ENCODE measurements at regions not wholly inside any gene's neighbourhood (a gene's known extent, or its start where the extent isn't known, plus 50 kb on each side); places are given as distances from the start of the nearest gene placed in this dataset.
A peak's percentile ranks its signal among the peaks of the same experiment; 100 is the strongest.

GRCh38 chr15:53847745-53848144 lies 88.3 kb upstream of the WDR72 start:
- no peaks in the 10 kb centered on the region for H3K9me3 ChIP-seq (ENCODE audit: control insufficient read depth in 2 of 2, low read length in 2 of 2)
- no peaks in the 10 kb centered on the region for H3K36me3 ChIP-seq (ENCODE audit: control insufficient read depth in 2 of 2, insufficient read depth in 2 of 2, low read length in 2 of 2)

GRCh38 chr15:53844634-53845033 lies 85.2 kb upstream of the WDR72 start:
- no peak overlapping the region for H3K4me3 ChIP-seq (ENCODE audit: low read length in 2 of 2)
- H3K27me3 ChIP-seq (ENCODE audit: control insufficient read depth in 2 of 2, insufficient read depth in 2 of 2, low read length in 2 of 2) = no peaks in the 10 kb centered on the region
- peaks cover 0 to 8% of the 10 kb centered on the region in 2 donors for H3K4me1 ChIP-seq (ENCODE audit: control insufficient read depth in 2 of 2, insufficient read depth in 2 of 2, low read length in 2 of 2)
- H3K9me3 ChIP-seq (ENCODE audit: control insufficient read depth in 2 of 2, low read length in 2 of 2) = no peaks in the 10 kb centered on the region
- H3K9ac ChIP-seq (ENCODE audit: low read depth in 1 of 2, low read length in 2 of 2) = no peak overlapping the region
- H3K36me3 ChIP-seq (ENCODE audit: control insufficient read depth in 2 of 2, insufficient read depth in 2 of 2, low read length in 2 of 2) = no peaks in the 10 kb centered on the region
- H3K27ac ChIP-seq (ENCODE audit: low read depth in 2 of 2, low read length in 2 of 2) = peak overlapping the region in 1 of 2 donors; percentile 35

More at GRCh38 chr15:53847745-53848144, 88.3 kb upstream of the WDR72 start:
- H3K4me3 ChIP-seq (ENCODE audit: low read length in 2 of 2) = no peak overlapping the region
- H3K27ac ChIP-seq (ENCODE audit: low read depth in 2 of 2, low read length in 2 of 2) = no peak overlapping the region
- H3K4me1 ChIP-seq (ENCODE audit: control insufficient read depth in 2 of 2, insufficient read depth in 2 of 2, low read length in 2 of 2) = peaks cover 0 to 8% of the 10 kb centered on the region in 2 donors
- H3K27me3 ChIP-seq (ENCODE audit: control insufficient read depth in 2 of 2, insufficient read depth in 2 of 2, low read length in 2 of 2) = no peaks in the 10 kb centered on the region
- H3K9ac ChIP-seq (ENCODE audit: low read depth in 1 of 2, low read length in 2 of 2) = no peak overlapping the region

GRCh38 chr15:53843869-53844569 lies 84.6 kb upstream of the WDR72 start:
- Histone ChIP-seq H3K27me3 (ENCODE audit: control insufficient read depth in 2 of 2, insufficient read depth in 2 of 2, low read length in 2 of 2) (no peaks in the 10 kb centered on the region), H3K4me3 (ENCODE audit: low read length in 2 of 2) (no peak overlapping the region), H3K9me3 (ENCODE audit: control insufficient read depth in 2 of 2, low read length in 2 of 2) (no peaks in the 10 kb centered on the region), H3K27ac (ENCODE audit: low read depth in 2 of 2, low read length in 2 of 2) (peak overlapping the region in 1 of 2 donors; percentile 35), H3K36me3 (ENCODE audit: control insufficient read depth in 2 of 2, insufficient read depth in 2 of 2, low read length in 2 of 2) (no peaks in the 10 kb centered on the region), H3K4me1 (ENCODE audit: control insufficient read depth in 2 of 2, insufficient read depth in 2 of 2, low read length in 2 of 2) (peaks cover 0 to 8% of the 10 kb centered on the region in 2 donors), H3K9ac (ENCODE audit: low read depth in 1 of 2, low read length in 2 of 2) (no peak overlapping the region)

GRCh38 chr15:53843166-53843565 lies 83.7 kb upstream of the WDR72 start:
- H3K27ac ChIP-seq (ENCODE audit: low read depth in 2 of 2, low read length in 2 of 2) = no peak overlapping the region
- no peak overlapping the region for H3K9ac ChIP-seq (ENCODE audit: low read depth in 1 of 2, low read length in 2 of 2)
- no peaks in the 10 kb centered on the region for H3K36me3 ChIP-seq (ENCODE audit: control insufficient read depth in 2 of 2, insufficient read depth in 2 of 2, low read length in 2 of 2)
- H3K4me1 ChIP-seq (ENCODE audit: control insufficient read depth in 2 of 2, insufficient read depth in 2 of 2, low read length in 2 of 2) = peaks cover 0 to 8% of the 10 kb centered on the region in 2 donors
- no peaks in the 10 kb centered on the region for H3K9me3 ChIP-seq (ENCODE audit: control insufficient read depth in 2 of 2, low read length in 2 of 2)
- no peak overlapping the region for H3K4me3 ChIP-seq (ENCODE audit: low read length in 2 of 2)
- H3K27me3 ChIP-seq (ENCODE audit: control insufficient read depth in 2 of 2, insufficient read depth in 2 of 2, low read length in 2 of 2) = no peaks in the 10 kb centered on the region

DNA sequence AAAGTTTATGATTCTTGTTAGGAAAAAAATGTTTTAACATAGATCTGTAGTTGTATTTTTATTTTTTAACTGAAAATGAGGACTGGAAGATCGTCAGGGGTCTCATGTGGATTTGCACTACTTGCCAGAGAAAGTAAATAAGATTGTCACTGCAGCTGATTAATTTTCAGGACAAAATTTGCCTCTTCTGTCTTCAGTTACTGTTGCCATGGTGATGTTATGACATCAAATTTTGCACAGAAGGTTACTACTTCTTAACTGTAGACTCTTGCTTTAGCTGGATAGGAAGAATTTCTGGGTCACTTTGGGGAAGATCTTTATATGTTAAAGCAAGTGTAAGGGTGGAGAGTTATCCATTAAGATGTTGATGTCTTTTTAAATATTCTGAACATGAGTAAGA lies 82.2 kb upstream of the WDR72 start:
- no peak overlapping the region for H3K4me3 ChIP-seq (ENCODE audit: low read length in 2 of 2)
- no peaks in the 10 kb centered on the region for H3K36me3 ChIP-seq (ENCODE audit: control insufficient read depth in 2 of 2, insufficient read depth in 2 of 2, low read length in 2 of 2)
- H3K9ac ChIP-seq (ENCODE audit: low read depth in 1 of 2, low read length in 2 of 2) = no peak overlapping the region
- no peaks in the 10 kb centered on the region for H3K27me3 ChIP-seq (ENCODE audit: control insufficient read depth in 2 of 2, insufficient read depth in 2 of 2, low read length in 2 of 2)
- no peak overlapping the region for H3K27ac ChIP-seq (ENCODE audit: low read depth in 2 of 2, low read length in 2 of 2)
- H3K9me3 ChIP-seq (ENCODE audit: control insufficient read depth in 2 of 2, low read length in 2 of 2) = no peaks in the 10 kb centered on the region
- peaks cover 4 to 15% of the 10 kb centered on the region in 2 donors for H3K4me1 ChIP-seq (ENCODE audit: control insufficient read depth in 2 of 2, insufficient read depth in 2 of 2, low read length in 2 of 2)

DNA sequence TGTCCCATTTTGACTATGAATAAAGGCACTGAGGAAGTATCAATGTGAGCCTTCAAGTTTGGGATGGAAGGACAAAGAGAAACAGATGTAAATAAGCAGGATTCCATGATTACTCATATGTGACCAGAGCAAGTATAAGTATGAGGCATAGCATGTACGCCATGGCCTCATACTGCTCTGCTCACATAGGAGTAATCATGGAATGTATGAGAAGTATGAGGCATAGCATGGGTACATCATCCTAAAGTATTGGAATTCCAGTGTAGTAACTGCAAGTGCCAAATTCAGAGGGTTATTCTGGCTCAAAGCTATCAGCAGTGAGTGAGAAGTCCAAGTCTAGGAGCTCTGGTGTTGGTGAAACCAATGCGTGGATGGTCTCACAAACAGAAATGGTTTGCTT lies 81.2 kb upstream of the WDR72 start:
- no peaks in the 10 kb centered on the region for H3K27me3 ChIP-seq (ENCODE audit: control insufficient read depth in 2 of 2, insufficient read depth in 2 of 2, low read length in 2 of 2)
- H3K9ac ChIP-seq (ENCODE audit: low read depth in 1 of 2, low read length in 2 of 2) = no peak overlapping the region
- no peaks in the 10 kb centered on the region for H3K9me3 ChIP-seq (ENCODE audit: control insufficient read depth in 2 of 2, low read length in 2 of 2)
- no peak overlapping the region for H3K4me3 ChIP-seq (ENCODE audit: low read length in 2 of 2)
- H3K4me1 ChIP-seq (ENCODE audit: control insufficient read depth in 2 of 2, insufficient read depth in 2 of 2, low read length in 2 of 2) = peaks cover 8 to 18% of the 10 kb centered on the region in 2 donors
- no peak overlapping the region for H3K27ac ChIP-seq (ENCODE audit: low read depth in 2 of 2, low read length in 2 of 2)
- no peaks in the 10 kb centered on the region for H3K36me3 ChIP-seq (ENCODE audit: control insufficient read depth in 2 of 2, insufficient read depth in 2 of 2, low read length in 2 of 2)

- Histone ChIP-seq H3K27ac (ENCODE audit: low read depth in 2 of 2, low read length in 2 of 2) (no peak overlapping the region), H3K4me3 (ENCODE audit: low read length in 2 of 2) (no peak overlapping the region), H3K9ac (ENCODE audit: low read depth in 1 of 2, low read length in 2 of 2) (no peak overlapping the region), H3K9me3 (ENCODE audit: control insufficient read depth in 2 of 2, low read length in 2 of 2) (no peaks in the 10 kb centered on the region), H3K4me1 (ENCODE audit: control insufficient read depth in 2 of 2, insufficient read depth in 2 of 2, low read length in 2 of 2) (peaks cover 12 to 21% of the 10 kb centered on the region in 2 donors), H3K27me3 (ENCODE audit: control insufficient read depth in 2 of 2, insufficient read depth in 2 of 2, low read length in 2 of 2) (no peaks in the 10 kb centered on the region), H3K36me3 (ENCODE audit: control insufficient read depth in 2 of 2, insufficient read depth in 2 of 2, low read length in 2 of 2) (no peaks in the 10 kb centered on the region)
These were observed 77.8 kb upstream of the WDR72 start for GRCh38 chr15:53837263-53837662.

- H3K4me1 ChIP-seq (ENCODE audit: control insufficient read depth in 2 of 2, insufficient read depth in 2 of 2, low read length in 2 of 2) = peaks cover 14 to 27% of the 10 kb centered on the region in 2 donors
- H3K4me3 ChIP-seq (ENCODE audit: low read length in 2 of 2) = no peak overlapping the region
These were observed 77.2 kb upstream of the WDR72 start for GRCh38 chr15:53836618-53837017.

DNA sequence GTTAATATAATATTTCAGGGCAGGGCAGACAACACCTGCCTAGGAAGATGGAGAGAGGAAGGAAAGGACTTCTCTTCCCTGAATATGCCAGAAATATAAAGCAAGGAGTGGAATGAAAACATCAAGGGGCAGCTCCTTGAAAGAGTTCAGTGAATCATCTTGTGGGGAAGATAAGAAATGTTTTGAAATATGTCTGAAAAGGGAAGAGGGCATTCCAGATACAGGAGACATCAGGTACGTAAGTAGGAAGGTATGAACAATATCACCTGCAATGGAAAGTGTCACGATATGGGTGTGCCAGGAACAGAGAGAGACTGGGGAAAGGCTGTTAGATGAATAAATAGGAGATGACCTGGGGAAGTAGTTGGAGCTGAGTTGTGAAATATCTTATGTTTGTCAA lies 75.8 kb upstream of the WDR72 start:
- Histone ChIP-seq H3K4me1 (ENCODE audit: control insufficient read depth in 2 of 2, insufficient read depth in 2 of 2, low read length in 2 of 2) (peaks cover 15 to 34% of the 10 kb centered on the region in 2 donors), H3K27ac (ENCODE audit: low read depth in 2 of 2, low read length in 2 of 2) (no peak overlapping the region)

More at GRCh38 chr15:53836618-53837017, 77.2 kb upstream of the WDR72 start:
- Histone ChIP-seq H3K27me3 (ENCODE audit: control insufficient read depth in 2 of 2, insufficient read depth in 2 of 2, low read length in 2 of 2) (no peaks in the 10 kb centered on the region), H3K27ac (ENCODE audit: low read depth in 2 of 2, low read length in 2 of 2) (no peak overlapping the region), H3K36me3 (ENCODE audit: control insufficient read depth in 2 of 2, insufficient read depth in 2 of 2, low read length in 2 of 2) (no peaks in the 10 kb centered on the region), H3K9me3 (ENCODE audit: control insufficient read depth in 2 of 2, low read length in 2 of 2) (no peaks in the 10 kb centered on the region), H3K9ac (ENCODE audit: low read depth in 1 of 2, low read length in 2 of 2) (no peak overlapping the region)

GRCh38 chr15:53834214-53834613 lies 74.8 kb upstream of the WDR72 start:
- H3K9ac ChIP-seq (ENCODE audit: low read depth in 1 of 2, low read length in 2 of 2) = no peak overlapping the region
- H3K4me1 ChIP-seq (ENCODE audit: control insufficient read depth in 2 of 2, insufficient read depth in 2 of 2, low read length in 2 of 2) = peaks cover 15 to 34% of the 10 kb centered on the region in 2 donors
- H3K4me3 ChIP-seq (ENCODE audit: low read length in 2 of 2) = no peak overlapping the region
- H3K27me3 ChIP-seq (ENCODE audit: control insufficient read depth in 2 of 2, insufficient read depth in 2 of 2, low read length in 2 of 2) = no peaks in the 10 kb centered on the region
- no peak overlapping the region for H3K27ac ChIP-seq (ENCODE audit: low read depth in 2 of 2, low read length in 2 of 2)
- H3K36me3 ChIP-seq (ENCODE audit: control insufficient read depth in 2 of 2, insufficient read depth in 2 of 2, low read length in 2 of 2) = no peaks in the 10 kb centered on the region
- no peaks in the 10 kb centered on the region for H3K9me3 ChIP-seq (ENCODE audit: control insufficient read depth in 2 of 2, low read length in 2 of 2)

More for the DNA sequence above, 75.8 kb upstream of the WDR72 start:
- Histone ChIP-seq H3K27me3 (ENCODE audit: control insufficient read depth in 2 of 2, insufficient read depth in 2 of 2, low read length in 2 of 2) (no peaks in the 10 kb centered on the region), H3K4me3 (ENCODE audit: low read length in 2 of 2) (no peak overlapping the region), H3K9me3 (ENCODE audit: control insufficient read depth in 2 of 2, low read length in 2 of 2) (no peaks in the 10 kb centered on the region), H3K36me3 (ENCODE audit: control insufficient read depth in 2 of 2, insufficient read depth in 2 of 2, low read length in 2 of 2) (no peaks in the 10 kb centered on the region), H3K9ac (ENCODE audit: low read depth in 1 of 2, low read length in 2 of 2) (no peak overlapping the region)

Measured in mucosa of rectum (tissue), 2 donors.